AG20443 (cell line): ENCODE measurements at regions not wholly inside any gene's neighbourhood (a gene's known extent, or its start where the extent isn't known, plus 50 kb on each side); places are given as distances from the start of the nearest gene placed in this dataset.
"Not testable (repeated sequence)": the region's sequence is repeated elsewhere in the genome, so short reads cannot be mapped to it uniquely, and the experiment has no call there.

ENCODE experiments used
- DNase-seq: peaks from one replicate; pipeline ENCODE4 v3.0.0; 2012; ENCODE audit warnings: low spot score, mixed read lengths

- no peak for DNase-seq
These were observed 407.2 kb upstream of the CCL2 start for GRCh38 chr17:33847900-33848299.

DNA sequence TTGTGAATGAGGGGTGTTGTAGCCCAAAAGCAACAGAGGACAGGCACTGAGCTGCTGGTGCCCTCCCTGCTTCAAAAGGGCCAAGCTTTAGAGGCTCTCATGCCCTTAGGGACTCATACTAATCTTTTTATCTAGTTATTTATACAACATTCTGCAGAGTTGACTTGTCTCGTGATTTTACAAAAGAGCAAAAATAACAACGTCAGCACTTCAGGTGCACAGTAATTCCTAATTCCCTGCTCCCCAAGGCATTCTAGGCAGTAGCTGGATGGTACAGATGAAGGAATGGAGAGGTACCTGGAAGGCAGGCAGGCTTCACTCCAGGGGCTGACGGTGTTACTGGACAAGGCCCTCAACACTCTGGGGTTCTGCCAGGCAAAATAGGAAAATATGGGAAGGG is 406.7 kb upstream of the CCL2 start:
- no peak for DNase-seq

GRCh38 chr17:33854596-33854995 is 400.5 kb upstream of the CCL2 start:
- no peak for DNase-seq

DNA sequence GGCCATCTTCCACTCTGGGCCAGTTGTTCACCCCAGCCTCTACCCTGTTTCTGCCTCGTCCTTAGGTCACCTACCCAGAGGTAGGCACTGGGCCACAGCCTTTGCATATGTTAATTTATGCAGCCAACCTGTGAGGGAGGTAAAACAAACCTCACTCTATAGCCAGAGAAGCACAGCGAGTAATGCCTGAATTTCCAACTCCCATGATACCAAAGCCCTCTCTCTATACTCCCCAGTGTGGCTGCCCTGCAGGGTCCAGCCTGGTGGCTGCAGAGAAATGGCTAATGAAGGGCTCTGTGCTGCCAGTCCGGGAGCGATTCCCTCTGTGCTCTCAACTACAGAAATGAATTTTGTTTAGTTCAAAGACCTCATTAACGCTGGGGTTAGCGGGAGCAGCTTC is 397.0 kb upstream of the CCL2 start:
- DNase-seq, result no peak

GRCh38 chr17:33858682-33859081 is 396.4 kb upstream of the CCL2 start:
- DNase-seq, result no peak

- no peak for DNase-seq
These were observed 392.1 kb upstream of the CCL2 start for GRCh38 chr17:33862772-33863602.

DNA sequence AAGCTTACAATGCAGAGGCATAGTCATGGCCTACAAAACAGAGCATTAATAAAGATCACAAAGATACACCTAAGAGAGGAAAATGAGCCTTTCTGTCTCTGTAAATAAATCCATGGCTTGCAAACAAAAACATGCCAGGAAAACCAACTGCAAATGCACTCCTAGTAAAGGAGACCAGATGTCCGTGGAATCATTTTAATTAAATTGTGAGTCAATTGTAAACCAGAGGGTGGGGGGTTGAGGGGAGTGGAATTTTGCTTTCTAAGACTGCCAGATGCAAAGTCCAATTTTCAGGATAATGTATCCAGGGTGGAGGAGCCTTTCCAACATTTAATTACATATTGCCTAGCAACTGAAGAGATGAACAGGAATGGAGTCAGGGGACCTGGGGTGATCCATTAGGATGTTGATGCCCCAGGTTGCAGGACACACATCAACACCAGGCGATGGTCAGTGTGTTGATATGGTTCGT is 390.3 kb upstream of the CCL2 start:
- no peak for DNase-seq

DNA sequence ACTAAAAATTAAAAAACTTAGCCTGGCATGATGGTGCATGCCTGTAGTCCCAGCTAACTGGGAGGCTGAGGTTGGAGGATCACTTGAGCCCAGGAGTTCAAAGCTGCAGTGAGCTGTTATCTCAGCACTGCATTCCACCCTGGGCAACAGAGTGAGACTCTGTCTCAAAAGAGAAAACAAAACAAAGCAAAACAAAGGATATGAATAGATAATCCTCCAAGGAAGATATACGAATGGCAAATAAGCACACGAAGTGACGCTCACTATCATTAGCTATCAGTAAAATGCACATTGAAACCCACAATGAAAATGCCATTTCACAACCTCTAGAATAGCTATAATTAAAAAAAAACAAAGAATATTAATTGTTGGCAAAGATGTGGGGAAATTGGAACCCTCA is 386.2 kb upstream of the CCL2 start:
- DNase-seq, result no peak

DNA sequence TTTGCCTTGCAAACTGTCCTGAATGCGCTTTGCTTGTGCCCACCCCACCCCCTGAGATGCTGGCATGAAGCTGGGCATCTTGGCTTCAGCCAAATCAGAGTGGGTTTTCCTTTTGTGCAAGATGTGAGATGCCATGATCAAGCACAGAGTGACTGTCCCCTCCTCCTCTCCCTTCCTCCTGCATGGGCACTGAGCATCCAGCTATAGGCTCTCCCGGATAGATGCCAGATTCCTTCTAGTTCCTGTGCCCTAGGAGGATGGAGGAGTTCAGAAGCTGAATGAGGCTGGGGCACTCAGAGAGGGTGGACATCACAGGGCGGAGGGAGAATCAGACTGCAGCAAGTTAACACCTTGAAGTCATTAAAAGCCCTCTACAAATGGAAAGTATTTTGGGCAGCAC is 384.1 kb upstream of the CCL2 start:
- no peak for DNase-seq

DNA sequence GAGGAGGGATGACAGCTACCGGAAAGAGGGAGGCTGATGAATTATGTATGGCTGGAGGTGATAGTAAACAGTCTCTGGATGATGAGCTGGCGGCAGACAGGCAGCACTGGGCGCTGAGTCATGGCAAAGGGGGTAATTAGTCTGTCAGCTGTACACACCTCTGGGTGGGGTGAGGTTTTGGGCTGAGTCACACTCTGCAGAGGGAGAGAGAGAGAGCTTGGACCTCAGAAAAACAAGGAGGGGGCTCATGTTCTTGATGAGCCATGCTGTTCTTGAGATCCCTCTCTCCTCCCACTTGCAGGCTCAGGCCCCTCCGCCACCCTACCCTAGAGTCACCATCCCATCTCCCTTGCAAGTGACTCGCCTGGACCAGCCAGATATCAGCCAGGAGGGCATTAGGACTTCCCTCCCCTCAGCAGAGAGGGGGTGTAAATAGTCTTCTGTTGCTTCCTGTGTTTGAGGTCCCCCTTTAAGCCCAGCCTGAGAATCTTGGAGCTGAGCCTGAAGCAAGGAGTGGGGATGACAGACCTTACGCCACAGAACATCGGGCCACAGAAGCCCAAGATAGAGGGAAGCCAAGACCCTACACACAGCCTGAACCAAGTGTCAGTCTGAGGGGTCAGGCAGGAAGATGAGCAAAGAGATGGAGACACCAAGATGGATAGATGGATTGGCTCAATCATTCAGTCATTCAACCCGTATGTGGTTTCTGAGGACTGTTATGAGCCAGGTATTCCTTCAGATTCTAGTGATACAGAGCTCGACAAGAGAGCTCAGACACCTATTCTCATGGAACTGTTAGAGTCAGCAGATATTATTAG is 383.2 kb upstream of the CCL2 start:
- DNase-seq, result peak; percentile 27

GRCh38 chr17:33873201-33873617 is 381.9 kb upstream of the CCL2 start:
- no peak for DNase-seq

DNA sequence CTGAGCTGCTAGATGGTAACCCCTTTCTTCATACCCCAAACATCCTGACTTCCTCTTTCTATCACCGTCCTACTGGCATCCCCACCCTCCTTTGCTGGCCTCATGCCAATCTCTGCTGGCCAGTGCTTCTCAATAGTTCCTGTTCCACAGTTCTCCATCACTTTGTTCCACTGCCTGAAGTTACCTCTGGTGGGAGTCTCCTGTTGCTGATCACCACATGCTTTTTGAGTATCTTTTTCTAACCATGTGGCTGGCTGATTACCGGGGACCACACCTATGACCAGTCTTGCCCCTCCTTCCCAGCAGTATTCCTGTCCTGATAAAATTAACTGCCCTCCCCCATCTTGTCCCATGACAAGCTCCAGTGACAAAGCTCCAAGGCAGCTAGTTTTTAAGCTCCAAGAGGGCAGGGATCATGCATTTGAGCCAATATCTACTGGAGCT is 380.4 kb upstream of the CCL2 start:
- DNase-seq, result no peak

- DNase-seq, result no peak
These were observed 379.1 kb upstream of the CCL2 start for GRCh38 chr17:33875973-33876372.

- not testable (repeated sequence) for DNase-seq
These were observed 372.8 kb upstream of the CCL2 start for GRCh38 chr17:33882273-33882672.

DNA sequence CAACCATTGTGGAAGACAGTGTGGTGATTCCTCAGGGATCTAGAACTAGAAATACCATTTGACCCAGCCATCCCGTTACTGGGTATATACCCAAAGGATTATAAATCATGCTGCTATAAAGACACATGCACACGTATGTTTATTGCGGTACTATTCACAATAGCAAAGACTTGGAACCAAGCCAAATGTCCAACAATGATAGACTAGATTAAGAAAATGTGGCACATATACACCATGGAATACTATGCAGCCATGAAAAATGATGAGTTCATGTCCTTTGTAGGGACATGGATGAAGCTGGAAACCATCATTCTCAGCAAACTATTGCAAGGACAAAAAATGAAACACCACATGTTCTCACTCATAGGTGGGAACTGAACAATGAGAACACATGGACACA is 372.4 kb upstream of the CCL2 start:
- DNase-seq, result not testable (repeated sequence)

GRCh38 chr17:33888455-33888854 is 366.6 kb upstream of the CCL2 start:
- DNase-seq, result no peak

DNA sequence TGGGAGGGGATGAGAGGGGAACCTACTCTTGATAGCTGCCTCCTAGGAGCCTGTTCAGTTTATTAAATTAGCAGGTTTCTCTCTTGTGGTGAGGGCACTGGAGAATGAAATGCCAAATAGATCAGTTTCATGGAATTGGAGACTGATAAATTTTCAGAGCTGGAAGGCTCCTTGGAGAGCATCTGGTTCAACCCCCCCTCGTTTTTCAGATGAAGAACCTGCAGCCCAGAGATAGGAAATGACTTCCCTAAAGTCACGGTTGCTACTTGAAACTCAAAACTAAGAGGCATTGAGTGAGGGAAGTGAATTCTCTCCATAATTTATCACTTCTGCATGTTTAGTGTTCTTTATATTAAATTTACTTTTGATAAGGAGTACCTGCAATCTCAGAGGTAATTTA is 366.0 kb upstream of the CCL2 start:
- DNase-seq, result no peak

- no peak for DNase-seq
These were observed 365.3 kb upstream of the CCL2 start for GRCh38 chr17:33889766-33890165.

GRCh38 chr17:33892717-33893591 is 362.1 kb upstream of the CCL2 start:
- no peak for DNase-seq

- DNase-seq, result no peak
These were observed 359.6 kb upstream of the CCL2 start for GRCh38 chr17:33895491-33895890.

GRCh38 chr17:33896263-33896662 is 358.8 kb upstream of the CCL2 start:
- no peak for DNase-seq

DNA sequence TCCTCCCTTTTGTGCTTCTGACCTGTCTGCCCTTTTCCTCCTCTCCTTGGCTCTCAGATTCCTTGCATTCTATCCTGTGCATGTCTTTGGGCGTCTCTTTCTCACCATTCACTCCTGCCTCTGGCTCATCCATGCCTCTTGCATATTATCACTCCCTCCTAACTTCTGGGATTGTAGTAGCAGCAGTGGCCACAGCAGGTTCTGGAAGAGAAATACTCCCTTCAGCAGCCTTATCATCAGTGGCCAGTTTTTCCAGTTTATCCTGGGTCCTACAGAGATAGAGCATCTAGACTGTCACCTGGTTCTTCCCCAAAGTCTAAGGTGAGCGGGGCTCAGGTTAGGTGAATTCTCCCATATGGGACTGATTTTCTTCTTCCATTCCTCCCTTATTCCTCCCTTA is 354.0 kb upstream of the CCL2 start:
- no peak for DNase-seq
